Adrenal gland (tissue), 9 donors: ENCODE measurements at regions not wholly inside any gene's neighbourhood (a gene's known extent, or its start where the extent isn't known, plus 50 kb on each side); places are given as distances from the start of the nearest gene placed in this dataset.

Source experiments
- DNase-seq, 7 donors: peaks; one replicate each; pipeline ENCODE4 v3.0.0-alpha.2; 2019 to 2020
- H3K27ac ChIP-seq, 5 donors: fragments of 200-600 bp; sonication (generic) in 4 of 5; 1 replicate in 3 of 5; 2 replicates in 2 of 5; pipeline versions ENCODE4 v1.5.1 to v1.8.0; 2016 to 2020; ENCODE audit warnings: mild to moderate bottlenecking in 1 of 5
- H3K27me3 ChIP-seq: fragments of 200-600 bp; 2 replicates; pipeline ENCODE4 v1.8.0; 2021
- H3K36me3 ChIP-seq, 2 donors: fragments of 200-600 bp; replicated peaks in 1 of 2; 1 replicate in 1 of 2; 2 replicates in 1 of 2; pipeline versions ENCODE4 v1.5.1 to v1.8.0; 2018 to 2022
- H3K4me1 ChIP-seq, 2 donors: fragments of 200-600 bp; replicated peaks in 1 of 2; 1 replicate in 1 of 2; 2 replicates in 1 of 2; pipeline versions ENCODE4 v1.5.1 to v1.8.0; 2018 to 2021
- H3K4me3 ChIP-seq, 4 donors: fragments of 200-600 bp; sonication (generic) in 3 of 4; one replicate each; pipeline ENCODE4 v1.5.1; 2016 to 2018
- H3K9me3 ChIP-seq, 3 donors: fragments of 200-600 bp; sonication (generic) in 1 of 3; replicated peaks in 1 of 3; 1 replicate in 2 of 3; 2 replicates in 1 of 3; pipeline versions ENCODE4 v1.5.1 to v1.8.0; 2016 to 2021
- POLR2A ChIP-seq, 2 donors: fragments of 450-650 bp; IDR thresholded peaks; one replicate each; pipeline ENCODE4 v1.6.1; 2017; ENCODE audit warnings: antibody characterized with exemption in 2 of 2, mild to moderate bottlenecking in 2 of 2, moderate library complexity in 1 of 2
- WGBS, 4 donors: extraction: QIAGEN DNeasy Blood & Tissue Kit in 2 of 4; methylation state at CpG; one replicate each; pipeline versions ENCODE4 v1.1.5 to v1.1.7; 2013 to 2017; 5-methylcytosine and 5-hydroxymethylcytosine counted together
- intact Hi-C, 2 donors: fragments of 100-400 bp; cut with DNase I; formaldehyde crosslinking; loops; one replicate each; pipeline versions ENCODE4 v1.14.1 to v1.15.0; 2022 to 2023
- TF ChIP-seq, protein P1 (sequence below), 6 experiments: fragments of 450-650 bp in 4 of 6; fragments of 200-600 bp in 2 of 6; sonication (generic) in 1 of 6; IDR thresholded peaks; 1 replicate in 5 of 6; 2 replicates in 1 of 6; pipeline versions ENCODE4 v1.5.1 to v1.8.0; 2016 to 2021; ENCODE audit warnings: antibody characterized with exemption in 6 of 6, mild to moderate bottlenecking in 2 of 6, moderate library complexity in 1 of 6
- donor health status: healthy with polysubstance abuse.
- donor health status: Bipolar disorder and iron deficiency.
- donor health status: DM: yes; HTN: yes; CAD: no.
- donor health status: DM: no; HTN: no; CAD: no.
- donor health status: DM: no; HTN: no; CAD: no.

DNA sequence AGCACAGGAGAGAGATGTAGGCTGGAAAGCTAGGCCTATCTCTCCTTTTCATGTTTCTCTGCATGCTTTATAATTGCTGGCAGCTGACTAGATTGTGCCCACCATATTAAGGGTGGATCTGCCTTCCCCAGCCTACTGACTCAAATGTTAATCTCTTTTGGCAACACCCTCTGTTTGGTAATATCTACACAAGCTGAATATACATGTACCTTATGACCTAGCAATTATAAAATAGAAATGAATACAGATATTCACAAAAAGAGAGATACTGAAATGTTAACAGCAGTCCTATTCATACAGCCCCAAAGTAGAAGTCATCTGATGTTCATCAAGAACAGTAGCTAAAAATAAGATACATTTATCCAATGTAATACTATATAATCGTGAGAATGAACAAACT is 429.6 kb downstream of the EPM2A start:
- WGBS, 4 donors = 77 to 94% (median 93%) methylated on average over 1 of the region's 1 CpG
- Histone ChIP-seq H3K27ac (no peak overlapping the region), H3K36me3 (no peaks in the 10 kb centered on the region), H3K27me3 (no peaks in the 10 kb centered on the region), H3K9me3 (no peaks in the 10 kb centered on the region), H3K4me1 (no peaks in the 10 kb centered on the region), H3K4me3 (no peak overlapping the region)
- no peak for DNase-seq
- intact Hi-C loops = no loop called here
- TF ChIP-seq POLR2A (IDR thresholded peaks at IDR 0.05) = no peak
- TF ChIP-seq, protein P1, sequence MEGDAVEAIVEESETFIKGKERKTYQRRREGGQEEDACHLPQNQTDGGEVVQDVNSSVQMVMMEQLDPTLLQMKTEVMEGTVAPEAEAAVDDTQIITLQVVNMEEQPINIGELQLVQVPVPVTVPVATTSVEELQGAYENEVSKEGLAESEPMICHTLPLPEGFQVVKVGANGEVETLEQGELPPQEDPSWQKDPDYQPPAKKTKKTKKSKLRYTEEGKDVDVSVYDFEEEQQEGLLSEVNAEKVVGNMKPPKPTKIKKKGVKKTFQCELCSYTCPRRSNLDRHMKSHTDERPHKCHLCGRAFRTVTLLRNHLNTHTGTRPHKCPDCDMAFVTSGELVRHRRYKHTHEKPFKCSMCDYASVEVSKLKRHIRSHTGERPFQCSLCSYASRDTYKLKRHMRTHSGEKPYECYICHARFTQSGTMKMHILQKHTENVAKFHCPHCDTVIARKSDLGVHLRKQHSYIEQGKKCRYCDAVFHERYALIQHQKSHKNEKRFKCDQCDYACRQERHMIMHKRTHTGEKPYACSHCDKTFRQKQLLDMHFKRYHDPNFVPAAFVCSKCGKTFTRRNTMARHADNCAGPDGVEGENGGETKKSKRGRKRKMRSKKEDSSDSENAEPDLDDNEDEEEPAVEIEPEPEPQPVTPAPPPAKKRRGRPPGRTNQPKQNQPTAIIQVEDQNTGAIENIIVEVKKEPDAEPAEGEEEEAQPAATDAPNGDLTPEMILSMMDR (IDR thresholded peaks at IDR 0.05) = no peak

DNA sequence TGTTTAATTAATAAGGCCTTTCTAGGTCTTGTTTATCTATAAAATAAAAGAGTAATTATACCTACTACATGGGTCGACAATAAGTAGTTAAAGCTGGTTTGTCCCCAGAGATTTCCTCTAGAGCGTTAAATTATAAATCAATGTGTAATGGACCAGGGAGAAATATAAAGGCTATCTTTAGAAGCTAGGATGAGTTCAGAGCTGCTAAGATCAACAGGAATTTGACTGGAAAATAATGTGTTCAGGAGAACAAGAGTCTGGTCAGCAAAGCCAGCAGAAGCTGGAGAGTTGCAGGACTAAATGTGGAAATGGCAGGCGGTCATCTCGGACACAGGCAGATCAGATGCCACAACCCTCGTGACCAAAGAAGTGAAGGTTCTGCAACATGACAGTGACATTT is 428.8 kb downstream of the EPM2A start:
- no peak for DNase-seq
- H3K4me1 ChIP-seq = no peaks in the 10 kb centered on the region
- no peaks in the 10 kb centered on the region for H3K36me3 ChIP-seq
- H3K9me3 ChIP-seq = no peaks in the 10 kb centered on the region
- no peak overlapping the region for H3K4me3 ChIP-seq
- no peak for TF ChIP-seq POLR2A (IDR thresholded peaks at IDR 0.05)
- TF ChIP-seq, protein P1 (IDR thresholded peaks at IDR 0.05) = no peak
- H3K27me3 ChIP-seq = no peaks in the 10 kb centered on the region
- 72 to 79% (median 74%) methylated on average over 5 of the region's 5 CpGs for WGBS, 4 donors
- intact Hi-C loops = no loop called here
- no peak overlapping the region for H3K27ac ChIP-seq

DNA sequence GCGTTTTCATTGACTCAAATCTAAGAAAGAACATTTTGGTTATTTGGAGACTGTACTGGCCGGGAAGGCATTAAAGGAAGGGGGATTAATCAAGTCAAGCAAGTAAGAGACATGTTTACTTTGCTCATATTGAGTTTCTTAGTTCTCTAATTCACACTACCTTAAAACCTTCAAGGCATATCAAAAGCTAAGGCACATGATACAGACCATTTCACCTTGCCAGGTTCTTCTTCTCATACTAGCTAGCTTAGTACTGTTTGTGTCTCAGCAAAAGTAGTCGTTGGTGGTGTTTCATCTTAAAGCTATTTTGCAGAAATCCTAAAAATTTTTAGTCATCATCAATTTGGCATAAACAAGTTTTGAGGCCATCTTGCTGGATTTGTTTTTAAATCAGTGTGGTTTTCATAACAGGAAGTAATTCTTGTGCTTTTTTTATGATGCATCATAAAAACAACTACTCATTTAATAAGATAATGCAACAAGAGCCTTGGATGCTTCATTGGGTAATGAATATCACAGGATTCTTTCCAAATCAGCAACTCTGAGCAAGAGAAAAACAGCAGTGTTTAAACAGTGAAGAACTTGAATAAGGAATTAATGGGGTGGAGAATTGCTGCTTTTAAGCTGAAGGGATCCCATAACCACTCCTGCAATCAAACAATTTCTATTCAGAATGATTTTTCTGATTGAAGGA is 425.3 kb downstream of the EPM2A start:
- intact Hi-C loops = no loop called here
- no peak for DNase-seq
- no peak overlapping the region for H3K27ac ChIP-seq
- 63 to 74% (median 65%) methylated on average over 3 of the region's 3 CpGs for WGBS, 4 donors
- H3K9me3 ChIP-seq = no peaks in the 10 kb centered on the region
- no peaks in the 10 kb centered on the region for H3K27me3 ChIP-seq
- H3K36me3 ChIP-seq = no peaks in the 10 kb centered on the region
- H3K4me1 ChIP-seq = no peaks in the 10 kb centered on the region
- H3K4me3 ChIP-seq = no peak overlapping the region
- TF ChIP-seq, protein P1 (IDR thresholded peaks at IDR 0.05) = no peak
- no peak for TF ChIP-seq POLR2A (IDR thresholded peaks at IDR 0.05)

DNA sequence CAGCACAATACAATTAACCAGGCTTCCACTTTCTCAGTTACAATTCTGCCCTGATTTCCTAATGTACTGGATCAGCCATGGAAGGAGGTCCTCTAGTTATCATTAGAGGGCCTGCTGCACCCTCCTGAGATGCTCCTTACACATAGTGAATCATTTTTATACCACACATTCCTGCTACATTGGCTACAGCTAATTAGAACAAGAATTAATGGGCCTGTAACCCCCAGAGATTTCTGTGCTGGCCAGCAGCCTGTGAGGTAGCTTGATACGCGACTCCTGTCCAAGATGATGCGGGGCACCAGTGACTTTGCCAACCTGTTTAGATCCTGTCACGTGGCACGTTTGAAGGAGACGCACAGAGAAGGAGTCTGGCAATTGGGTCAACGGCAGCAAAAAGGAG is 422.8 kb downstream of the EPM2A start:
- no peaks in the 10 kb centered on the region for H3K27me3 ChIP-seq
- no peak for DNase-seq
- no peaks in the 10 kb centered on the region for H3K36me3 ChIP-seq
- intact Hi-C loops = no loop called here
- H3K9me3 ChIP-seq = no peaks in the 10 kb centered on the region
- H3K4me3 ChIP-seq = no peak overlapping the region
- H3K4me1 ChIP-seq = no peaks in the 10 kb centered on the region
- no peak for TF ChIP-seq POLR2A (IDR thresholded peaks at IDR 0.05)
- TF ChIP-seq, protein P1 (IDR thresholded peaks at IDR 0.05) = no peak
- H3K27ac ChIP-seq = no peak overlapping the region
- 85 to 91% (median 88%) methylated on average over 7 of the region's 7 CpGs for WGBS, 4 donors
